ENCODE measurements at regions not wholly inside any gene's neighbourhood (a gene's known extent, or its start where the extent isn't known, plus 50 kb on each side); places are given as distances from the start of the nearest gene placed in this dataset.

GRCh38 chr2:39874236-39874635 is 95.2 kb upstream of the THUMPD2 start:
- TF ChIP-seq POLR2A (IDR thresholded peaks at IDR 0.05) (no peak), CTCF (IDR thresholded peaks at IDR 0.05) (no peak)

All from adrenal gland (tissue), 5 donors.